ENCODE measurements at regions not wholly inside any gene's neighbourhood (a gene's known extent, or its start where the extent isn't known, plus 50 kb on each side); places are given as distances from the start of the nearest gene placed in this dataset.

DNA sequence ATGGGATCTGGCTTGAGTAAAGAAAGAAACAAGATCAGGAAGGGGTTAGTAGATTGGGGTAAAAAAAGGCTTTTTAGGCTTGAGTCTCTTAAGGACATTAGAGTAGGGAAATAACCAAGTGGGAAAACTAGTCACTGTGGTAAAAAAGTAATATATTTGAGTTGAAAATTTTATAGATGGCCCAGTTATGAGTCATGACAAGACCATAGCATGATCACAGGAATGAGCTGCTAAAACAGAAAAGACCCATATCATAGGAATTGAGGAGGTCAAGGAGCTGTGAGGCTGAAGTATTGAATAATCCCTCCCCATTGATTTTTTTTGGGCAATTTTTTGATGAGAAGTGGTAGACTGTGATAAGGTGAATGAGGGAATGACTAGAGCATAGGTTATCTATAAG lies 69.2 kb upstream of the TBC1D5 start:
- TF ChIP-seq CTBP1 (IDR thresholded peaks at IDR 0.05; ENCODE audit: borderline replicate concordance) (no peak), TARDBP (IDR thresholded peaks at IDR 0.05) (no peak), LEF1 (IDR thresholded peaks at IDR 0.05; ENCODE audit: borderline replicate concordance) (no peak), ELF4 (IDR thresholded peaks at IDR 0.05) (no peak), L3MBTL2 (conservative IDR thresholded peaks at IDR 0.05) (no peak), SUZ12 (IDR thresholded peaks at IDR 0.05) (no peak), FOXM1 (IDR thresholded peaks at IDR 0.05; ENCODE audit: borderline replicate concordance) (no peak), ZNF384 (IDR thresholded peaks at IDR 0.05) (no peak), BHLHE40 (IDR thresholded peaks at IDR 0.05; ENCODE audit: borderline replicate concordance) (no peak), FOXK2 (IDR thresholded peaks at IDR 0.05) (no peak), ARNT (IDR thresholded peaks at IDR 0.05) (no peak), FOXA1 (IDR thresholded peaks at IDR 0.05) (no peak), NFRKB (IDR thresholded peaks at IDR 0.05) (no peak), HDGF (IDR thresholded peaks at IDR 0.05; ENCODE audit: borderline replicate concordance) (no peak), SP1 (IDR thresholded peaks at IDR 0.05) (no peak)
- TF ChIP-seq, protein P1, sequence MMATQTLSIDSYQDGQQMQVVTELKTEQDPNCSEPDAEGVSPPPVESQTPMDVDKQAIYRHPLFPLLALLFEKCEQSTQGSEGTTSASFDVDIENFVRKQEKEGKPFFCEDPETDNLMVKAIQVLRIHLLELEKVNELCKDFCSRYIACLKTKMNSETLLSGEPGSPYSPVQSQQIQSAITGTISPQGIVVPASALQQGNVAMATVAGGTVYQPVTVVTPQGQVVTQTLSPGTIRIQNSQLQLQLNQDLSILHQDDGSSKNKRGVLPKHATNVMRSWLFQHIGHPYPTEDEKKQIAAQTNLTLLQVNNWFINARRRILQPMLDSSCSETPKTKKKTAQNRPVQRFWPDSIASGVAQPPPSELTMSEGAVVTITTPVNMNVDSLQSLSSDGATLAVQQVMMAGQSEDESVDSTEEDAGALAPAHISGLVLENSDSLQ (IDR thresholded peaks at IDR 0.05), result no peak
- DNase-seq (ENCODE audit: extremely low spot score), result no peak
- ChIA-PET POLR2A (no interaction called here), CTCF (no interaction called here)

DNA sequence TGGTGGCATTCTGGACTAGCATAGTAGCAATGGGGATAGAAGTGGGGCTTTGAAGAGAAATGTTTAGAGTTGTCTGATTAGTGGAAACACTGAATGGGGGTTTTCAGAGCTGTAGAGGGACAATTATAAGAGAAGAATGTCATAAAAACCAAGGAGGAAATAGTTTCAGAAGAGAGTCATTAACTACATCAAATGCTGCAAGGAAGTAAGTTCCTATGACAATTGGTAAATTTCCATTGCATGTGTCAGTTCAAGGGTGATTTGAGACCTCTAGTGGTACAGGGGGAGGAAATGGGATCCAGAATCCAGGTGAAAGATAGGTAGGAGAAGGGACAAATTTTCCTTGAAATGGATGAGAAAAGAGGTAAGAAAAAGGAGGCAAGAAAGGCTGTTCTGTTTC lies 68.3 kb upstream of the TBC1D5 start:
- TF ChIP-seq, protein P1 (IDR thresholded peaks at IDR 0.05), result no peak
- POLR2A ChIA-PET, result no interaction called here

DNA sequence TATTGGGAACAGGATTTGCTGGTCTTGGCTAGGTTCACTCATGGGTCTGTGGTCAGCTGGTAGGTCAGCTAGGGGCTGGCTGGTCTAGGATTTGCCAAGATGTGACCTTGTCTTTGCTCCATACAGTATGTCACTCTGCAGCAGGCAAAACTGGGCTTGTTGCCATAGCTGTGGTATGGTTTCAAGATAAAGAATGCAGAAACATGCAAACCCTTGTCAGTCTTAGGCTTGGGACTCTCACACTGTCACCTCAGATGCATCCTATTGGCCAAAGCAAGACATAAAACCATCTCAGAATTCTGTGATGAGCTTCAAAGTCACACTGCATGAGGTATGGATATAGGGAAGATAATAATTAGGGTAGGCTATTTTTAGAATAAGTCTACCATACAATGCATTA lies 66.6 kb upstream of the TBC1D5 start:
- CTCF ChIA-PET, result interaction anchor here (0.5 kb wide), 1 partner anchor 1035 kb away, joined by 9 read pairs; no protein-coding TSS in a partner anchor

More for the DNA sequence above, 68.3 kb upstream of the TBC1D5 start:
- CTCF ChIA-PET, result no interaction called here
- DNase-seq (ENCODE audit: extremely low spot score), result no peak

GRCh38 chr3:17806876-17807275 lies 64.4 kb upstream of the TBC1D5 start:
- TF ChIP-seq FOXK2 (IDR thresholded peaks at IDR 0.05) (no peak), L3MBTL2 (conservative IDR thresholded peaks at IDR 0.05) (no peak), FOXA1 (IDR thresholded peaks at IDR 0.05) (no peak), LEF1 (IDR thresholded peaks at IDR 0.05; ENCODE audit: borderline replicate concordance) (no peak), TARDBP (IDR thresholded peaks at IDR 0.05) (no peak), ELF4 (IDR thresholded peaks at IDR 0.05) (no peak), FOXM1 (IDR thresholded peaks at IDR 0.05; ENCODE audit: borderline replicate concordance) (no peak), CTBP1 (IDR thresholded peaks at IDR 0.05; ENCODE audit: borderline replicate concordance) (no peak), ZNF384 (IDR thresholded peaks at IDR 0.05) (no peak)
- DNase-seq (ENCODE audit: extremely low spot score), result no peak
- POLR2A ChIA-PET, result no interaction called here
- CTCF ChIA-PET, result no interaction called here

More for the DNA sequence above, 66.6 kb upstream of the TBC1D5 start:
- POLR2A ChIA-PET, result no interaction called here
- no peak for DNase-seq (ENCODE audit: extremely low spot score)
- TF ChIP-seq FOXM1 (IDR thresholded peaks at IDR 0.05; ENCODE audit: borderline replicate concordance) (no peak), FOXA1 (IDR thresholded peaks at IDR 0.05) (no peak), TARDBP (IDR thresholded peaks at IDR 0.05) (no peak)

GRCh38 chr3:17806201-17806600 lies 63.8 kb upstream of the TBC1D5 start:
- POLR2A ChIA-PET, result no interaction called here
- DNase-seq (ENCODE audit: extremely low spot score), result no peak
- TF ChIP-seq SUZ12 (IDR thresholded peaks at IDR 0.05) (no peak), LEF1 (IDR thresholded peaks at IDR 0.05; ENCODE audit: borderline replicate concordance) (no peak), TARDBP (IDR thresholded peaks at IDR 0.05) (no peak), BHLHE40 (IDR thresholded peaks at IDR 0.05; ENCODE audit: borderline replicate concordance) (no peak), HDGF (IDR thresholded peaks at IDR 0.05; ENCODE audit: borderline replicate concordance) (no peak), ARNT (IDR thresholded peaks at IDR 0.05) (no peak), L3MBTL2 (conservative IDR thresholded peaks at IDR 0.05) (no peak), NFRKB (IDR thresholded peaks at IDR 0.05) (no peak), ZNF384 (IDR thresholded peaks at IDR 0.05) (no peak), SP1 (IDR thresholded peaks at IDR 0.05) (no peak), FOXK2 (IDR thresholded peaks at IDR 0.05) (no peak), FOXA1 (IDR thresholded peaks at IDR 0.05) (no peak), FOXM1 (IDR thresholded peaks at IDR 0.05; ENCODE audit: borderline replicate concordance) (no peak), CTBP1 (IDR thresholded peaks at IDR 0.05; ENCODE audit: borderline replicate concordance) (no peak), ELF4 (IDR thresholded peaks at IDR 0.05) (no peak)
- TF ChIP-seq, protein P1 (IDR thresholded peaks at IDR 0.05), result no peak
- CTCF ChIA-PET, result no interaction called here

GRCh38 chr3:17805461-17805940 lies 63.1 kb upstream of the TBC1D5 start:
- no peak for DNase-seq (ENCODE audit: extremely low spot score)
- ChIA-PET POLR2A (no interaction called here), CTCF (no interaction called here)
- TF ChIP-seq, protein P1 (IDR thresholded peaks at IDR 0.05), result peak; percentile 32; the same call in 1 of the 2 replicates
- no peak for TF ChIP-seq SP1 (IDR thresholded peaks at IDR 0.05)

DNA sequence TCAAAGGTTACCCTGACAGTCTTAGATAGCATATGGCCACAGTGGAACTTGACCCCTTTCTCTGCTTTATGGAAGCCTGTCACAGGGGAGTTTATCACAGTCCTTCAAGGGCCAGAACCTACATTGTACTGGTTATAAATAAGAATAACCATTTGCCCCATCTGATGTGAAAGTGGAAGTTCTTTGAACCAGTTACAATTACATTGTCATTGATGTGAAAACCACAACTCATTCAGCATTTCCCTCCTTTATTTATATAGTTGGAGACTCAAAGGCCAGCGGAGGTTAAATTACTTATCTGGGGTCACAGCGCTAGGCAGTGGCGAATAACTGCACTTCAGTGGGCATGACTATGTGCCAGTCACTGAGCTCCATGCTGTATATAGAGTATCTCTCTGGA lies 60.5 kb upstream of the TBC1D5 start:
- DNase-seq (ENCODE audit: extremely low spot score), result no peak
- TF ChIP-seq ARNT (IDR thresholded peaks at IDR 0.05) (no peak), FOXK2 (IDR thresholded peaks at IDR 0.05) (no peak), CTBP1 (IDR thresholded peaks at IDR 0.05; ENCODE audit: borderline replicate concordance) (no peak), LEF1 (IDR thresholded peaks at IDR 0.05; ENCODE audit: borderline replicate concordance) (no peak), L3MBTL2 (conservative IDR thresholded peaks at IDR 0.05) (no peak), SUZ12 (IDR thresholded peaks at IDR 0.05) (no peak), TARDBP (IDR thresholded peaks at IDR 0.05) (no peak), ELF4 (IDR thresholded peaks at IDR 0.05) (no peak), ZNF384 (IDR thresholded peaks at IDR 0.05) (no peak), NFRKB (IDR thresholded peaks at IDR 0.05) (no peak), HDGF (IDR thresholded peaks at IDR 0.05; ENCODE audit: borderline replicate concordance) (no peak), FOXA1 (IDR thresholded peaks at IDR 0.05) (no peak), FOXM1 (IDR thresholded peaks at IDR 0.05; ENCODE audit: borderline replicate concordance) (no peak), BHLHE40 (IDR thresholded peaks at IDR 0.05; ENCODE audit: borderline replicate concordance) (no peak), SP1 (IDR thresholded peaks at IDR 0.05) (no peak)
- TF ChIP-seq, protein P1 (IDR thresholded peaks at IDR 0.05), result no peak
- CTCF ChIA-PET, result no interaction called here
- POLR2A ChIA-PET, result no interaction called here

Measured in HEK293T (cell line).